GM21737 (cell line): ENCODE measurements at regions not wholly inside any gene's neighbourhood (a gene's known extent, or its start where the extent isn't known, plus 50 kb on each side); places are given as distances from the start of the nearest gene placed in this dataset.
A peak's percentile ranks its signal among the peaks of the same experiment; 100 is the strongest.
"Not testable (repeated sequence)": the region's sequence is repeated elsewhere in the genome, so short reads cannot be mapped to it uniquely, and the experiment has no call there.

ENCODE experiments used
- ATAC-seq: cut with Tn5 transposase; IDR thresholded peaks from one replicate; pipeline ENCODE4 v1.9.1; 2021; ENCODE audit warnings: mild to moderate bottlenecking, moderate library complexity; ENCODE audit not compliant: unreplicated experiment

DNA sequence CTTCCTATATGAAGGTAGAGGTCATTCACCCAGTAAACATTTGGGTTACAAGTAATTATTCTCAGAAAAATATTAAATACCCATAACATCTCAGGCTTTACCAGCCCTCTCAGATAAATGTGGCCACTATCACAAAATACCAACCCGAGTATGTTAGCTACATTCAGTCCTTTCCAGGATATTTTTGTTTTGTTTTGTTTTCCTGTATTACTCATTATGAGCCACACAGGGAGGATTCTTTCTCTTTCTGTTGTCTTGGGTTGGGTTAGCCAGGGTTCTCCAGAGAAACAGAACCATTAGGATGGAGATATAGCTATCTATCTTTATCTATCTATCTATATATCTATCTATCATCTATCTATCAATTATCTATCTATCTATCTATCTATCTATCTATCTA, 947.6 kb upstream of the MDGA2 start:
- no peak for ATAC-seq

DNA sequence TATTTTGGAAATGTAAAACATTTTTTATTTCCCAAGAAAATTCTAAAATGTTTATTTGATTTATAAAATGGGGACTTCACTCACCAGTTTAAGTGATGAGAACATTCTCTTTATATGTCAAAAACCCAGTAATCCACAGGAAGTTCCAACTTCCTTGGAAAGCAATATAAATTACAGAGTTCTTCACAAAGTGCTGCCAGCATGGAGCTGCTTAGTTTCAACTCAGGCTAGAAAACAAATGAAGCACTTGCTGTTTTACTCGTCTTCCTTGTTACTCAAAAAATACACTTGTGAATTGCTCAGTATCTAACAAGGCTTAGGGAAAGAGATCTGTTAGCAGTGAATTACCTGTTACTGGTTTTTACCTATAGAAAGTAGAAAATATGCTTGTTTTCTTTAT, 942.7 kb upstream of the MDGA2 start:
- no peak for ATAC-seq

DNA sequence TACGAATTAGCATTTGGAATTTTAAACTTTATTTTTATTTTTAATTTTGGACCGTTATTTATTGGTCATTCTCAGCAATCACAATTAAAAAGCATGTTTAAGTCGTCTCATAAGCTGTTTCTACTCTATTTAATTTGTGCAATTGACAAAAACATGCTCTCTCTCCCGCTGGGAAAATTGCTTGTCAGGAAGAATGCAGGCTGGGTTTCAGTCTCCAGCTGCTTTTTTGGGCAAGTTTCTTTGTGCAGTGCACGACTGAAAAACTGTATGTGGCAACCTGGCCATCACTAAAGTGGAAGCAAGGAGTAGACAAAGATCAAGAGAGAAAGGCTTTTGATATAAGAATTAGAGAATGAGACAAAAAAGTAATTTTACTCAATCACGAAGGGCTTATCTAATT, 941.5 kb upstream of the MDGA2 start:
- no peak for ATAC-seq

DNA sequence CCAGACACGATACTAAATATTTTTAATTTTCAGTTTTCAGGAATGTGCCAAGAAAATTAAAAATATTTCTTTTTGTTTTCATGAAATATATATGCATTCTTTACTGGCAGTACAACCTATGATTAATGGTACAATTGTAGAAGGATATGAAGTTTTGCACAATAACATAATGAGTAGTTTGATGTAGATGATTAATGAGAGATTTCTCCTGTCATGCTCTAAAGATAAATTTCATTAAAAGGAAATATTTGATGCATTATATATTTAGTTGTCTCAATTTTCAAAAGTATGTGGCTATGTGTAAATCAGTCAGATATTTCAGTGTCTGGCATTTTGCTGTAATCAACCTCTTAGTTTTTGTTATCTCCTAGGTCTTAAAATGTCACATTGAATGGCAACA, 940.2 kb upstream of the MDGA2 start:
- ATAC-seq, result no peak

DNA sequence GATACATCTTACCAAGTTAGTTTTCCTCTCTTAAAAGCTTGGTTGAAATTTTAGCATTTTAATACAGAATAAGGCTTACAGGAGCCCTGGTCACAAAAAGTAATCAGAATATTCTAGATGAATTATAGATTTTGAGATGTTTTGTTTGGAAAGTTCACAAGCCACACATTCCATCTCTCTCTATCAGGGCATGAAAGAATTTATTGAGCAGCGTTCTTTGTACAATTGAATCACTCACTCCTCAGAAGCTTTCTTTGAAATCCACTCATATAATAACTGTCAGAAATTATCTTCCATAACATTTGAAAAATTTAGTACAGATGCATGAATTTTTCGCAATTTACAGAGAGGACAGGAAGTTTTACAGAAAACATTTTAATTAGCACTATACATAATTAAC, 938.6 kb upstream of the MDGA2 start:
- no peak for ATAC-seq

DNA sequence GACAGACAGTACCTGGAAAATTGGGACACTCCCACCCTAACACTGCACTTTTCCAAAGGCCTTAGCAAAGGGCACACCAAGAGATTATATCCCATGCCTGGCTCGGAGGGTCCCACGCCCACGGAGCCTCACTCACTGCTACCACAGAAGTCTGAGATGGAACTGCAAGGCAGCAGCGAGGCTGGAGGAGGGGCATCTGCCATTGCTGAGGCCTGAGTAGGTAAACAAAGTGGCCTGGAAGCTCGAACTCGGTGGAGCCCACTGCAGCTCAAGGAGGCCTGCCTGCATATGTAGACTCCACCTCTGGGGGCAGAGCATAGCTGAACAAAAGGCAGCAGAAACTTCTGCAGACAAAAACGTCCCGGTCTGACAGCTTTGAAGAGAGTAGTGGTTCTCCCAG, 931.6 kb upstream of the MDGA2 start:
- not testable (repeated sequence) for ATAC-seq

DNA sequence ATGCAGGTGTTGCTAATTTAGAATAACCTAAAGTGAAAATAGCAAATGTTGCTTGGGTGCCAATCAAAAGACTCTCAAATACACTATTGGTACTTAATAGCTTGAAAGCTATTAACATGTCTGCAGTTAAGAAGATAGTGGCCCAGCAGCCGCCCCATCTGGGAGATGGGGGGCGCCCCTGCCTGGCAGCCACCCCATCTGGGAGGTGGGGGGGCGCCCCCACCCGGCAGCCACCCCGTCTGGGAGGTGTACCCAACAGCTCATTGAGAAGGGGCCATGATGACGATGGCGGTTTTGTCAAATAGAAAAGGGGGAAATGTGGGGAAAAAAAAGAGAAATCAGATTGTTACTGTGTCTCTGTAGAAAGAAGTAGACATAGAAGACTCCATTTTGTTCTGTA, 923.1 kb upstream of the MDGA2 start:
- ATAC-seq, result no peak

DNA sequence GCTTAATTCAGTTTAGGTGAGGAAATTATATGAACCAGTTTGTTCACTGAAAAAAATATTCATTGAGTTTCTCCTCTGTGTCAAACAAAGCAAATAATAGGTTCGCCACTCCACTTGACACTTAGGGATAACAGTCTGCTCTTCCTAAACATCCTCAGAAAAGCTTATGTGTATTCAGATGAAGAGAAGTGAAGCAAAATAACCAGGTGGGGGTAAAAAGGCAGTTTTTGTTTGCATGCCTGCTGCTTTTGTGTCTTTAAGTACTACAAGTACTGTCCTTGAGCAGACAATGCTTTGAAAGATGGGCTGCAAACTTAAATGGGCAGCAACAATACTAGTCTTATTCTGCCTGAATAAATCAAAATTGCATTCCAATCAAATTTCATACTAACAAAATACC, 910.7 kb upstream of the MDGA2 start:
- no peak for ATAC-seq

DNA sequence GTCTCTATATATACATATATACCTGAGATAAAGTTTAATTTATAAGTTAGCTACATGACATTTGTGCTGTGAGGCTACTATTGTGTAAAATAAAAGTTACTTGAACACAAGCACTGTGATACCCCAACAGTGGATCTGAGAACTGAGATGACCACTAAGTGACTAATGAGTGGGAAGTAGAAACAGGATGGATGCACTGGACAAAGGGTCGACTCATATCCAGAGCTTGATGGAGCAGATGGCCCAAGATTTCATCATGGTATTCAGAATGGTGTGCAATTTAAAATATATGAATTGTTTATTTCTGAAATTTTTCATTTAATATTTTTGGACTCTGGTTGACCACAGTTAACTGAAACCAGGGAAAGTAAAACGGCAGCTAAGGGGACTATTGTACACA, 908.6 kb upstream of the MDGA2 start:
- peak; percentile 75 for ATAC-seq

DNA sequence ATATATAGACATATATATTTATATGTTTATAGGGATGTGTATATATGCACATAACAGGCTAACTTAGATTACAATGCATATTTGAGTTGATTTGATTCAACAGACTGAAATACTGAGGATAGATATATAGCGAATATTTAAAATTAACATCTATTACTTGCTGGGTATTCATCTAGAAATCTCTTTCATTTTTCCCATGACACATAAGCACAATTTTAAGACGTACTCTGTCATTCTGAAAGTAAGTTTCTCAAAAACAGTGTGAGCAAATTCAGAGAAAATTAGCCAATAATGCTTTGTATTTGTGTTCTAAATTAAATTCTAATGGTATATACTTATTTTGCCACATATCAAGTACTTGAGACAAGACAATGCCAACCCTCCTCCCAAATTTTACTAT, 907.5 kb upstream of the MDGA2 start:
- no peak for ATAC-seq

DNA sequence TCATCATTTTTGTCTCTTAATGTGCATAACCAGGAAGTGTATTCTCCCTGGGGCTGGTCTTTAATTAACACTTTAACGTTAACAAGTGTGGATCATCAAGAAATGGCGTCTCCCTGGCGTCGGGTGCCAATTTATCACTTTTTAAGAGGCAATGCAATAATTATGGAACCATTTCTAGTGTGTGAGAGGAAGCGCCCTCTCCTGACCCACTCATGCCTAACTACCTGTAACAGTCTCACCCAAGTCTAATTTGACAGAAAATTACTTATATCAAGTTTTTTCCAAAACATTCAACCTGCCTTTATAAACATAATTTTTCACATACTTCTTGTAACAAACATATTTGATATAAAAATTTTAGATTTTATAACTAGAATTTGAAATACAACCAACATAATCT, 905.3 kb upstream of the MDGA2 start:
- no peak for ATAC-seq

DNA sequence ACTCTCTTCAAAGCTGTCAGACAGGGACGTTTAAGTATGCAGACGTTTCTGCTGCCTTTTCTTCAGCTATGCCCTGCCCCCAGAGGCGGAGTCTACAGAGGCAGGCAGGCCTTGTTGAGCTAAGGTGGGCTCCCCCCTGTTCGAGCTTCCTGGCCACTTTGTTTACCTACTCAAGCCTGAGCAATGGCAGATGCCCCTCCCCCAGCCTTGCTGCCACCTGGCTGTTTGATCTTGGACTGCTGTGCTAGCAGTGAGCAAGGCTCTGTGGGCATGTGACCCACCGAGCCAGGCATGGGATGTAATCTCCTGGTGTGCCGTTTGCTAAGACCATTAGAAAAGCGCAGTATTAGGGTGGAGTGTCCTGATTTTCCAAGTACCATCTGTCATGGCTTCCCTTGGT, 900.4 kb upstream of the MDGA2 start:
- no peak for ATAC-seq

DNA sequence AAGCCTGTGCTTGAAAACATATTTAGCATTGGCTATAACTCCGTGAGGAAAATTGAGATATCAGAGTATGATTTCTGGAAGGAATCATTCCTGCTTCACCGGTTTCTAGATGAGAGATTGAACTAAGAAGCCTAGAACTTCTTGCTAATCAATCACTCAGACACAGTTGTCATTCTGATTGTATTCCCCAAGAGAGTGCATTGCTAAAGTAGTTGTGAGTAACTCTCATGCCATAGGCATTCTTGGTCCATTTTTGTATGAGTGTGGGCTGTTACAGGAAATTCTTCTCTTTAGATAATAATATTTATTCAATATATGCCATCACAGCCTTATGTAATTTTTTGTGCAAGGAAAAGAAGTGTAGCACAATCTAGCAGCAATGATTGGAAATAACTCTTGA, 893.3 kb upstream of the MDGA2 start:
- ATAC-seq, result no peak

DNA sequence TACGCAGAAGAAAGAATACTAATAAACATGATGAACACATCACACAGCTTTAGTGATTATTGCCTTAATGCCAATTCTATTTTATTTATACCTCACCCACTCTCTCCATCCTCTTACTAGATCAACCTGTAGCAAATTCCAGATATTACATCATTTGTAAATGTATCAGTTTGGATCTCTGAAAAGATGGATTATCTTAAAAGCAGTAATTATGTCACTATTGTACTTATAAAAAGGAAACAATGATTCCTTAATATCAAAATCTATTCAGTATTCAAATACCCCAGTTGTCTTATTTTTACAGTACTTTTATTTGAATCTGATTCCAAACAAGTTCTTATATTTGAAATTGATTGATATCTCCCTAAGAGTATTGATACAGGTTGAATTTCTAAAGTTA, 892.8 kb upstream of the MDGA2 start:
- ATAC-seq, result no peak

DNA sequence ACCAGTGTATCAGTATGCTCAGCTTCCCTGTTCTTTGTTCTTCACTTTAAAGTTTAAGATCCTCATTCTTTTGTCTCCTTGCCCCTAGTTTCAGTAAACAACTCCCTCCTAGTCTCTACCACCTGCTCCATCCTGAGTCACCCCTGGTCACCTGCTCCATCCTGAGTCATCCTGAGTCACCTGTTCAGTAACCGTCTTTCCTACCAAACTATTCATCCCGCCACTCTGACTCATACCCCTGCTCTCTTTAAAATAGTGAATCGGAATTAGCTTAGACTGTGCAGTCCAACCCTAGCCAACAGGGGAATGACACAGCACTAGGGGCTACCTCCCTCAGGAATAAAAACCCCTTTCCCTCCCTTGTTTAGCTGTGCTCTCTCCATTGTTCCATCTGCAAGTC, 888.1 kb upstream of the MDGA2 start:
- no peak for ATAC-seq

DNA sequence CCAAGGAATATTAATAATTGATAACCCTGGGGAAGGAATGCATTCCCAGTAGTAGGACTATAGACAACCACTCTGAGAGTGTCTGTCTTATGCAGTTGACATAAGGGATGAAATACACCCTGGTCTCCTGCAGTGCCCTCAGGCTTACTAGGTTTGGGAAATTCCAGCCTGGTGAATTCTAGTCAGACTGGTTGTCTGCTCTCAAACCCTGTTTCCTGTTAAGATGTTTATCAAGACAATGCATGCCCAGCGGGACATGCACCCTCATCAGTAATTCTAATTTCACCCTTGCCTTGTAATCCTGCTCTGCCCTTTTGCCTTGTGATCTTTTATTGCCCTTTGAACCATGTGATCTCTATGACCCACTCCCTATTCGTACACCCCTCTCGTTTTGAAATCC, 886.0 kb upstream of the MDGA2 start:
- not testable (repeated sequence) for ATAC-seq

DNA sequence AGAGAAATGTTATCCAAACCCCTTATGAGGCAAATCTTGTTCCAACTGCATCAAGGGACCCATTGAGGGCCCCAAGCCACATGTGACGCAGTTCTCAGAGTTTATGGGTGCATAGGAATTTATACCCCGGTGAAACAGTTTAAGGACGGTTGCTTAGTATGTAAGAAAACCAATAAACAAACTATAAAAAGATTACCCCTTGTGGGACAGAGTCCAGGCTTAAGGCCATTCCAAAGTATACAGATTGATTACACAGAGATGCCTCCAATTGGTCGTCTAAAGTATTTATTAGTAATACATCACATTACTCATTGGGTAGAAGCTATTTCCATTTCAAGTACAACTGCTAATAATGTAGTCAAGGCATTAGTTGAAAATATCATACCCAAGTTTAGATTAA, 885.0 kb upstream of the MDGA2 start:
- no peak for ATAC-seq

DNA sequence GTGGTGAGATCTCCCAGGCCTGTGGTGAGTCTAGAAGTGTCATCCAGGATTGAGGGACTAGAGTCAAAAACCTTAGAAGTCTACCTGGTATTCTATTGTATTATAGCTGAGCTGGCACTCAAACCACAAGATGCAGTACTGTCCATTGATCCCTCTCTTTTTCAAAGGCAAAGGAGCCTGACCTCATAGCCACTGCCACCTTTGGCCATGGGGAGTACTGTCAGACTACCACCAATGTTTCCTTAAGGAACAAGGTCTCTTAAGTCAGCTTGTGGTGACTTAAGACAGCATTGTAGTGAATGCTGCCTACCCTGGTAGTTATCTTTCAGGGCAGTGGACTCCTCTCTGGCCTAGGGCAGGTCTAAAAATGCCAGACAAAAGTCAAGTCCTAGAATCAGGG, 878.0 kb upstream of the MDGA2 start:
- ATAC-seq, result no peak

DNA sequence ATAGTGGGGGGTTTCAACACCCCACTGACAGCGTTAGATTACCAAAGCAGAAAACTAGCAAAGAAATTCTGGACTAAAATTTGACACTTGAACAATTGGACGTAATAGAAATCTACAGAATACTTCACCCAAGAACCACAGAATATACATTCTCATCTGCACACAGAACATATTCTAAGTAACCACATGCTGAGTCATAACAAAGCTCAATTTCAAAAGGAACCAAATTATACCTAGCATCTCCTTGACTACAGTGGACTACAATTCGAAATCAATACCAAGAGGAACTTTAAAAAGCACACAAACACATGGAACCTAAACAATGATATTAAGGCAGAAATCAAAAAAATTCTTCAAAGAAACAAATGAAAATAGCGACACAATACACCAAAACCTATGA, 871.6 kb upstream of the MDGA2 start:
- ATAC-seq, result no peak

DNA sequence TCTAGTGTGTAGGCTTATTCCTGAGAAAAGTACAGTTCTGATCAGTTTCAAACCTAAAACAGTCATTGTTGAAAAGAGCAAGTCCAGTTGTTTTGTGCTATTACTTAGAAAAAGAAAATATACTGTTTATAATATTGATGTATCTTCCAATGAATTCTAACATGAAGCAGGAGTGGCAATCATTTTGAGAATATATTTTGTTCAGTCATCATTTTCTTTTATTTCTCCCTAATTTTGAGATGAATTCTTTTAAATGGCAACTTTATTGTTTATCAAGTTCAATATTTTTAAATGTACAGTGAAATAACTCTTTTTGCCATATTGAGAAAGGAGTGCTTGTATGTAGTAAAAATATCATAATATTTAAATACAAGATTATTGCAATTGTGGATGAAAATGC, 862.2 kb upstream of the MDGA2 start:
- ATAC-seq, result no peak

DNA sequence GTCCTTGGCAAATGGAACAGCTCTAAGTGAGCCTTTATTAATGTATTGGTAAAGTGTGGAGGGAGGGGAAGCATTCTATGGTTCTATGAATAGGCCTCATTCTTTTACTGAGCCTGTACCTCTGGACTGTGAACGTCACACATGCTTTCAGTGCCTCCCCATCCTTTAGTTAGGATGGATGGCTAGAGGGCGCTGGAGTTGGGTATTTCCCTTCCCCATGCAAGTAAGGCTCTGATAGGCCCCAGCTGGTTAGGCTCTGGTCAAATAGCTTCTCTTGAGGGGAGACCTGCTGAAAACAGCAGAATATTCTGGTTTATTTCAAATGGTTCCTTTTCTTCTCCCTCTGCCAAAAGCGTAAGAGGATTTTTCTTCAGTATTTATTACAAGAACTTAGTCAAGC, 860.9 kb upstream of the MDGA2 start:
- ATAC-seq, result no peak

DNA sequence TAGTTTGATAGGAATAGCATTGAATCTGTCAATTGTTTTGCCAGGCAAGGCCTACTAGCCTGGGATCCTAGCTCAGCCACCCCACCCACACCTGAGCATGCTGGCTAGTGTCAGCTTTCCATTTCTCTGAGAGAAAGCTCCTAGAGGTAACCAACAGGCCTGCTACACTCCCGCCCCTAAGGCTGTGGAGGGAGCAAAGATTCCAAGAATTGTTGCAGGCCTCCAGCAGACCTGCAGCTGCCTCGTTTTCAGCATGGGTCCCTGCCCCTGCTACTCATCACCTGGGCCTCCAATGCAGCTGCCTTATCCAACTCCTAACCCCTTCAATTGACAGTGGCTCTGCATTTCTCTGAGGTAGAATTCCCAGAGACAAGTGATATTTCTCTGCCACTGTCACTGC, 852.4 kb upstream of the MDGA2 start:
- ATAC-seq, result no peak

DNA sequence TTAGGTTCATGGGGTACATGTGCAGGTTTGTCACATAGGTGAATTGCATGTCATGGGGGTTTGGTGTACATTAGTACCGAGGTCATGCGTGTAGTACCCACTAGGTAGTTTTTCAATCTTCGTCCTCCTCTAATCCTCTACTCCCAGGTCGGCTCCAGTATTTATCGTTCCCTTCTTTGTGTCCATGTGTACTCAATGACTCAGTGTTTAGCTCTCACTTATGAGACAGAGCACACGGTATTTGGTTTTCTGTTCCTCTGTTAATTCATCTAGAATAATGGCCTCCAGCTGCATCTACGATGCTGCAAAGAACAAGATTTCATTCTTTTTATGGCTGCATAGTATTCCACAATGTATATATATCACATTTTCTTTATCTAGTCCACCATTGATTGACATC, 850.9 kb upstream of the MDGA2 start:
- no peak for ATAC-seq

DNA sequence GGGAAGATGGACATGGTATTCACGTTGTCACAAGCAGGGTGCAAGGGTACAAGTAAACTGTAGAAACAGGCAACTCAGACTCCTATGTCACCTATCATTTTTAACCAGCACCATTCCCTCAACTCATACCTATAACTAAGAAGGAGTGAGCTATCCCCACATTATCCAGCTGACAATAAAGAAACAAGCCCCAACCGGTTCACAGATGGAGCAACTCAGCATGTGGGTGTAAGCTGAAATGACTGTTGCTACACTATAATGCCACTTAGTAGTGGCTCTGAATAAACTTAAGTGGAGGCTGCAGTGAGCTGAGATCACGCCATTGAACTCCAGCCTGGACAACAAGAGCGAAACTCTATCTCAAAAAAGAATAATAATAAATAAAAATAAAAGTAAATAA, 829.5 kb upstream of the MDGA2 start:
- ATAC-seq, result no peak
